KG1 (cell line): ENCODE measurements at regions not wholly inside any gene's neighbourhood (a gene's known extent, or its start where the extent isn't known, plus 50 kb on each side); places are given as distances from the start of the nearest gene placed in this dataset.
"Not testable (repeated sequence)": the region's sequence is repeated elsewhere in the genome, so short reads cannot be mapped to it uniquely, and the experiment has no call there.

Experiments
- DNase-seq: peaks from one replicate; lab custom pipeline; 2025; lab: John Stamatoyannopoulos, UW

DNA sequence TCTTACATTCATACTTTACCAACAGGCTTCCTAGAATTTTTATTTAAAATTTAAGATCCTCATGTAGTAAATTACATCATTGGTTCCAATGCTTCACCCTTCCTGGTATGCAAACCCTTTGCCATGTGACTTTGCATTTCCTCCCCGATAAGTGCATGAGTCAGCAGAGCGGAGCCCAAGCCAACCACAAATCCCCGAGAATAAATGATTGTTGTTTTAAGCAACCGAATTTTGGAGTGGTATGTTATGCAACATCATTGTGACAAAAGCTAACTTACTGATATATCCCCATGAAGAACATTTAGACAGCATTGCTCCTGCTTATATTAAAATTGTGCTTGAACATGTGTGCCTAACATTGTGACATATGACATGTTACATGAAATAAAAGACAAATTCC, 199.4 kb upstream of the DDX53 start:
- no peak for DNase-seq

DNA sequence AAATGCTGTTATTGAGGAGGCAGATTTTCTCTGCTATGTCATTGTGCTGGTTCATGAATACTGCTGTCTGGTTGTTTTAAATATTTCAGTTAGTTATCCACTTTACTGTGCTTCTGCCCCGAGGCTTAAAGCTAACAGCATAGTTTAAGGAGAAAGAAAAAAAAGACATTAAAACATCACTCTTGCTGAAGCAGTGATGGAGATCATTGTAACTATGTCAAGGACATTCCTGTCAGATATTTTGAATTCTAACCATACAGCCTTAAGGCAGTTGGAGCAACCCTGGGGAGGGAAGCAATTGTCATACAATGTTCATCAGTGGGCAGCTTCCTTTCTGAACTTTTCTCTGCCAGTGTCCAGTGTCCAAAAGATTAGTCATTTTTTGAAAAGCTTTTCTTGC, 199.0 kb upstream of the DDX53 start:
- DNase-seq = no peak

DNA sequence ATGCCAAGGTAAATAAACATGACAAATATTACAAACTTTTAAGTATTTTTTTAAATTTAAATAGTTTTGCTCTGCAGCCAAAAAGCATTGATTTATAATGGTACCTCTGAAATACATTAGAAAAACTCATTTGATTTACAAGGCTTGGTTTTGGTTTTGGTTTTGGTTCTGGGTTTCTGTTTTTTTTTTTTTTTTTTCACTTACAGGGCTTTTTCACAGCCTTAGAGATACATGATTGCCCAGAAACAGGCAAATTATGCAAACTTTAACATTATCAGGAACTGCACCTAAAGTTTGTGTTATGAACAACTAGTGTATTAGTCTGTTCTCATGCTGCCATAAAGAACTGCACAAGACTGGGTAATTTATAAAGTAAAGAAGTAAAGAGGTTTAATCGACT, 196.4 kb upstream of the DDX53 start:
- DNase-seq = no peak

DNA sequence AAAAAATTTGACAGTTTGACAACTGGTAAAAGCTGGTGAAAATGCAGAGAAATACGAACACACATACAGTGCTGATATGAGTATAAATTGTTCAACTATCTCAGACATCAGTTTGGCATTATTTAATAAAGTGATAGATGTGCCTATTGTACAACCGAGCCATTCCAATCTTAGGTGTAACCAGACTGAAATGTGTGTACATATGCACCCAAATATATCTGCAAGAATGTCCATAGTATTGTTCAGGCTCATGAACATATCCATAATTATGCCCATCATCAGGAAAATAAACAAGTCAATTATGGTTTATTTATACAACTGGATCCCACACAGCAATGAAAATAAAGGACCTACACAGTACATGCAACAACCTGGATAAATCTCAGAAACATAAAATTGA, 188.9 kb upstream of the DDX53 start:
- no peak for DNase-seq

DNA sequence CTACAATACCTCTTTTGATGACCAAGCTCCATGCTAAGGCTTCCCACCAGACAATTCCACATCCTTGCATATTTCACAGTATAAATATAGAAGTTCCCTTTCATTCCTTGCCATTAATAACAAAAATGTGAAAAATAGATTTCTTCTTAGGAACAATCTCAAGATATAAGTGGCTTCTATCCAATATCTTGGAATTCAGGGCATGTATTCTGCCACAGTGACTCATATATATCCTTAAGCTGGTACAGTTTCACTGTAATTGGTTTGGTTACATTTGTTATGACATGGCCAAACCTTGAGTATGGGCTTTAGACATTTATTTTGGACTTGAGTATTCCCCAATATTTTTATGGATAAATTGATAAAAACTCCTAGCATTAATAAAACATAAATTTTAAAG, 181.7 kb upstream of the DDX53 start:
- DNase-seq = no peak

DNA sequence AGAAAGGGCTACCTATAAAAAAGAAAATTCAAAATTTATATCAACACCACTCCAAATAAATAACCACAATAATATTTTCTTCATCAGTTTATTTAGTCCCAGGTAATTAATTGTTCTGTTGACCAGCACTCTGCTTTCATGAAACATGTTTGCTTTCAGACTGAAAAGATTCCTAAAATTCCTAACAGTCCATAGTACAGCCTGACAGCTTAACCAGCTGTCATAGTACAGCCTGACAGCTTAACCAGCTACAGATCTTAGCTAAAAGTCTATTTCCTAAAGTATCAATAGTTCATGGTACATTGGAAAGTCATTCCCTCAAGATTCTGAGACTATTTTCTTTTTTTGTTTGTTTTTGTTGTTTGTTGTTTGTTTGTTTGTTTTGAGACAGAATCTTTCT, 144.1 kb upstream of the DDX53 start:
- no peak for DNase-seq

DNA sequence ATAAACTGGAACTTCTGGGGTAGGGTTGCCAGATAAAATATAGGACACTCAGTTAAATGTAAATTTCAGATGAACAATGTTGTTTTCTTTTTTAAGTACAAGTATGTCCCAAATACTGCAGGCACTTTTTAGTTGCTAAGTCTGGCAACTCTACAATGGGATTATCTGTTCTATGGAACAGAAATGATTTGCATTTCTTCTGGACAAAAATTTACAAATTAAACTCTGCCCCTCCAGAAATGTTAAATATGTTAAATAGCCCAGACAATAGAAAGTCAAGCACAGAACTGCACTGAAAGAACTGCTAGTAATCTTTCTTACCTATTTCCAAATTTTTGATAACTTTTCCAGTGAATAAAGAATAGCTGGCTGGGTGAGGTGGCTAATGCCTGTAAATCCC, 140.1 kb upstream of the DDX53 start:
- DNase-seq = no peak

DNA sequence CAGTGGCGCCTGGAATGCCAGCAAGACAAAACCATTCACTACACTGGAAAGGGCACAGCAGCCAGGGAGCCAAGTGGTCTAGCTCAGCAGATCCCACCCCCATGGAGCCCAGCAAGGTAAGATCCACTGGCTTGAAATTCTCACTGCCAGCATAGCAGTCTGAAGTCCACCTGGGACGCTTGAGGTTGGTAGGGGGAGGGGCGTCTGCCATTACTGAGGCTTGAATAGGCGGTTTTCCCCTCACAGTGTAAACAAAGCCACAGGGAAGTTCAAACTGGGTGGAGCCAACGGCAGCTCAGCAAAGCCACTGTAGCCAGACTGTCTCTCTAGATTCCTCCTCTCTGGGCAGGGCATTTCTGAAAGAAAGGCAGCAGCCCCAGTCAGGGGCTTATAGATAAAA, 133.0 kb upstream of the DDX53 start:
- DNase-seq = not testable (repeated sequence)

DNA sequence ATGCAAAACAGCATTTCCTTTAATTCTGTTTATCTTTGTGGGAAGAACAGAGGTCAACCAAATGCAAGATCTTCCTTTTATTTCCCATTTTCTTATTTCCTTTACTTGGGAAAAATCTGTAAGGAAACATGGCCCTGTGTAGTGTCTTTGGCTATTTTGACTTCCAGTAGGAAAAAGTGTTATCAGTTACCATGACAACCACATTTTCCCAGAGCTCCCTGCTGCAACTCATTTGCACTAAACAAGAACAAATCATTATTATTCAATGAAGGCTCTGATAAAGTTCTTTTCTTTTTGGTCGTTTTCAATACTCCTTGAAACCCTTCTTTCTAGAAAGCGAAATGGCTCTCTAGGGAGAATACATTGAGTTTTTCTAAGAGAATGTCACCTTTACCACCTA, 117.2 kb upstream of the DDX53 start:
- DNase-seq = no peak

DNA sequence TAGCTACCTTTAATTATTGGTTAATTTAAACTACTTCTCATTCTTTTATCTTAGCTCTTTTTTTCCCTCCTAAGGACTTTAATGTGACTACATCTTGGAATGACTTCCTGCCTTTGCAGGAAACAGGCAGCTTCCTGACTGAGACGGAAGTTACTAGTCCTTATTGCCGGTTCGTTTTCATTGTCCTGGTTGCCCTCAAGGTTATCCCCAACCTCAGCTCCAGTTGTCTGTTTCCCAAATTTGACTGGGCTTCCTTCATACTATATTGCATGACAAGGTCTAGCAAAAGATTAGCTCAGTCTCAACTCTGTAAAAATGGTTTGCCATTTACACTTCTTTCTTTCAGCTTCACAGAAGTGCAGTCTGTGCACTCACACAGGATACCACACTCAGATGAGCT, 109.9 kb upstream of the DDX53 start:
- DNase-seq = no peak

DNA sequence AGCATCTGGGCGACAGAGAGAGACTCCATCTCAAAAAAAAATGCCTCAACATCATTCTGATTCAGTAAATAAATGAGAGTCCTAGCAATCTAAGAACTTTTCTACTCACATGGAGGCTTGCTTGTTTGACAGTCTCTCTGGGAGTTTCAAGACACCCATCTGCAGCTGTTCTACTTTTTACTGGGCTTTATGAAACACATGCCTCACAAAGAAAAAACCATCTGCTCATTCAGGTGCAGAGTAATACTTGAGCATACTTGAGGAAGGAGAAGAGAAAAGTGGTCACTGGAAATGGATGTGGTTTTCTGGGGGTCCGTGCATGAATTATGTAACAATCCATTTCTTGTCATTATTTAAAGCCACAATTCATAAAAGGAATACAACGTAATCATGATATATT, 87.1 kb upstream of the DDX53 start:
- DNase-seq = no peak

DNA sequence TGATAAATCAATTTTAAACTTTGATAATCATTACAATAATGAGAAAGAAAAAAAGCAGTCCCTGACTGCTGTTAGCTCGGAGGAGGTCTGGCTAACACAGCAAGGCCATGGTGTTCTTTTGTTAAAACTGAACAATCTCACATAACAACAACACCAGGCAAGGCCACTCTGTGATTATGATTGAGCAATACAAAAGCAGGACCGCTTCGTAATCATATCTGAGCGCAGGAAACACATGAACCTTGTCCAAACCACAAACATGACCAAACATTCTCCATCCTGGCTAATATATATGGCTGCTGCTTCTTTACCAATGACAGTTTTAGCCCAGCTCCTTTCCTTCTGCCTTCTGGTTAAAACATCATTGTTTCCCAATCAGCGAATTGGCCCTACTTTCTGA, 76.8 kb upstream of the DDX53 start:
- DNase-seq = no peak

DNA sequence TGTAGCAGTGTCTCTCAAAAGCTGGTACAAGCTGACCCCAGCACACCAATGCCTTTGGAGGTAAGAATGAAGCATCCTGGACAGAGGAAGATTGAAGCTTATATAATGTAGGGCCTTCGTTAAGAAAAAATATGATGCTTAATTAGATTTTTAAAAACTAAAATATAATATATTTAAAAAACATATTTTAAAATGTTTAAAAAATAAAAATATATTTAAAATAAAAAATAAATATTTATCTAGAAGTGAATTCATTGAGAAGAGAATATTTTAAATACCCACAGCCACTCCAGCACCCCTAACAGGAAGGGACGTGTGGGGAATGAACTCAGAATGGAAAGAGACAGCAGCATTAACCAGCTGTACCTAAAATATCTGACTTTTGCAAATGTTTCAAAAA, 65.1 kb upstream of the DDX53 start:
- DNase-seq = no peak

DNA sequence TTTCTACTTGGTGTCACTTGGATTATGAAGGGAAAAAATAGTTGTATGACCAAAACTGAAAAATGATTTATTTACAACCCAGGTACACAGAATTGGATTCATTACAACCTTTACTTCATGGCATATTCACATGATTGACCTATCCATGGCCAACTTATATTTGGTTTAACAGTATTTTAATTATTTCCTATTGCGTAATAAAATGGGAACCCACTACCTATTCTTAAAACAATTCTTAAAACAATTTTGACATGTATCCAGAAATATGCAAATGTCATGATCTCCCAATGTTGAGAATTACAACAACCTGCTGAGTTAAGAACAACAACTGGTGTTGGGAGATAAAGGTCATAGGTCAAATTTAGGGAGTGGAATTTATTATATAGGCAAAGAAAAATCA, 54.8 kb upstream of the DDX53 start:
- DNase-seq = no peak
